UCSD-AML1 (cell line): ENCODE measurements at regions not wholly inside any gene's neighbourhood (a gene's known extent, or its start where the extent isn't known, plus 50 kb on each side); places are given as distances from the start of the nearest gene placed in this dataset.

Source experiments
- DNase-seq: peaks from one replicate; lab custom pipeline; 2025; ENCODE audit not compliant: unreplicated experiment; lab: John Stamatoyannopoulos, UW

GRCh38 chr6:130671119-130671518, 156.1 kb upstream of the SMLR1 start:
- DNase-seq = no peak

- no peak for DNase-seq
These were observed 155.6 kb upstream of the SMLR1 start for GRCh38 chr6:130671577-130671976.

GRCh38 chr6:130672153-130672552, 155.1 kb upstream of the SMLR1 start:
- no peak for DNase-seq

- no peak for DNase-seq
These were observed 152.6 kb upstream of the SMLR1 start for GRCh38 chr6:130674604-130675003.

GRCh38 chr6:130675072-130675471, 152.1 kb upstream of the SMLR1 start:
- no peak for DNase-seq

- peak; percentile 23 for DNase-seq
These were observed 151.0 kb upstream of the SMLR1 start for GRCh38 chr6:130676077-130676772.

- no peak for DNase-seq
These were observed 150.4 kb upstream of the SMLR1 start for GRCh38 chr6:130676773-130677144.

GRCh38 chr6:130677312-130677711, 149.9 kb upstream of the SMLR1 start:
- DNase-seq = no peak

GRCh38 chr6:130677766-130678165, 149.4 kb upstream of the SMLR1 start:
- DNase-seq = no peak

- DNase-seq = no peak
These were observed 147.5 kb upstream of the SMLR1 start for GRCh38 chr6:130679684-130680083.

GRCh38 chr6:130680116-130680515, 147.1 kb upstream of the SMLR1 start:
- no peak for DNase-seq

GRCh38 chr6:130681028-130681427, 146.2 kb upstream of the SMLR1 start:
- no peak for DNase-seq

- DNase-seq = no peak
These were observed 145.1 kb upstream of the SMLR1 start for GRCh38 chr6:130682066-130682465.

GRCh38 chr6:130683761-130684517, 143.3 kb upstream of the SMLR1 start:
- no peak for DNase-seq

- no peak for DNase-seq
These were observed 134.5 kb upstream of the SMLR1 start for GRCh38 chr6:130692659-130693058.

GRCh38 chr6:130693944-130694343, 133.3 kb upstream of the SMLR1 start:
- no peak for DNase-seq

- no peak for DNase-seq
These were observed 132.6 kb upstream of the SMLR1 start for GRCh38 chr6:130694606-130695005.

GRCh38 chr6:130696806-130697205, 130.4 kb upstream of the SMLR1 start:
- DNase-seq = no peak

- no peak for DNase-seq
These were observed 129.8 kb upstream of the SMLR1 start for GRCh38 chr6:130697271-130697994.

GRCh38 chr6:130697995-130698535, 129.1 kb upstream of the SMLR1 start:
- peak; percentile 45 for DNase-seq

- DNase-seq = no peak
These were observed 127.5 kb upstream of the SMLR1 start for GRCh38 chr6:130699742-130700141.

GRCh38 chr6:130700397-130700796, 126.8 kb upstream of the SMLR1 start:
- no peak for DNase-seq
